SK-N-MC (cell line): ENCODE measurements at regions not wholly inside any gene's neighbourhood (a gene's known extent, or its start where the extent isn't known, plus 50 kb on each side); places are given as distances from the start of the nearest gene placed in this dataset.

Experiments
- EZH2 ChIP-seq: fragments of 200-600 bp; sonication (generic); IDR thresholded peaks from one replicate; pipeline ENCODE4 v1.6.1; 2017; ENCODE audit warnings: antibody characterized with exemption
- FOXP2 ChIP-seq: optimal IDR thresholded peaks from 2 replicates; pipeline ENCODE3; 2011; ENCODE audit warnings: mild to moderate bottlenecking, moderate library complexity; ENCODE audit not compliant: insufficient read depth; ENCODE audit errors: extremely low read length, control extremely low read depth
- POLR2AphosphoS5 ChIP-seq: IDR thresholded peaks from 2 replicates; pipeline ENCODE4 v1.6.1; 2012; ENCODE audit warnings: mild to moderate bottlenecking, low read depth, low read length, borderline replicate concordance

DNA sequence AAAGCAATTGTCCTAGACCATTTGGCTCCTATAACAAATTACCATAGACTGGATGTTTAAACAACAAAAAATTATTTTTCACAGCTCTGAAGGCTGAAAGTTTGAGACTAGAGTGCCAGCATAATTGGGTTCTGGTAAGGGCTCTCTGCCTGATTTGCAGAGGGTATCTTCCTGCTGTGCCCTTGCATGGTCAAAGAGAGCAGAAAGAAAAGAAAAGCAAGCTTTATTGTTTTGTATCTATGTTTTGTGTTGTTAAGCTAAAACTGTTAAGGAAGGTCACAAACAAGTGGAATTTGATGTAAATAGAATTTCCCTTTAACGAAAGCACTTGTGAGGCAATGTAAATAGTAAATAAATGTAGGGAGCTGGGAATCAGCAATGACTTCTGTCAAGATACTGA, 1031.0 kb upstream of the ATXN7L3B start:
- TF ChIP-seq POLR2AphosphoS5 (no peak), EZH2 (no peak), FOXP2 (no peak)
